Activated effector memory CD4-positive, alpha-beta T cell treated with anti-CD3 and anti-CD28 coated beads, Interleukin-2, amount 50 U/mL, for 16 hours (primary cell): ENCODE measurements at regions not wholly inside any gene's neighbourhood (a gene's known extent, or its start where the extent isn't known, plus 50 kb on each side); places are given as distances from the start of the nearest gene placed in this dataset.
"Not testable (repeated sequence)": the region's sequence is repeated elsewhere in the genome, so short reads cannot be mapped to it uniquely, and the experiment has no call there.

Experiments
- DNase-seq: peaks from one replicate; pipeline ENCODE4 v3.0.0-alpha.2; 2020

- no peak for DNase-seq
Measured at GRCh38 chr21:15283138-15283537, 218.3 kb upstream of the NRIP1 start.

- DNase-seq = no peak
Measured at GRCh38 chr21:15283789-15284188, 219.0 kb upstream of the NRIP1 start.

GRCh38 chr21:15285556-15285955, 220.8 kb upstream of the NRIP1 start:
- no peak for DNase-seq

- no peak for DNase-seq
Measured at GRCh38 chr21:15289246-15289645, 224.4 kb upstream of the NRIP1 start.

GRCh38 chr21:15289896-15290841, 225.4 kb upstream of the NRIP1 start:
- no peak for DNase-seq

GRCh38 chr21:15291621-15292266, 226.9 kb upstream of the NRIP1 start:
- no peak for DNase-seq

- no peak for DNase-seq
Measured at GRCh38 chr21:15293240-15293639, 228.4 kb upstream of the NRIP1 start.

GRCh38 chr21:15295875-15296274, 231.1 kb upstream of the NRIP1 start:
- DNase-seq = no peak

GRCh38 chr21:15297824-15298223, 233.0 kb upstream of the NRIP1 start:
- DNase-seq = no peak

GRCh38 chr21:15298306-15298705, 233.5 kb upstream of the NRIP1 start:
- DNase-seq = no peak

GRCh38 chr21:15298755-15299154, 234.0 kb upstream of the NRIP1 start:
- DNase-seq = not testable (repeated sequence)

- DNase-seq = no peak
Measured at GRCh38 chr21:15300131-15300530, 235.3 kb upstream of the NRIP1 start.

GRCh38 chr21:15301014-15301413, 236.2 kb upstream of the NRIP1 start:
- DNase-seq = no peak

GRCh38 chr21:15301736-15302135, 236.9 kb upstream of the NRIP1 start:
- DNase-seq = no peak

GRCh38 chr21:15306271-15306670, 241.5 kb upstream of the NRIP1 start:
- no peak for DNase-seq

- no peak for DNase-seq
Measured at GRCh38 chr21:15308333-15308732, 243.5 kb upstream of the NRIP1 start.

- no peak for DNase-seq
Measured at GRCh38 chr21:15309022-15309590, 244.3 kb upstream of the NRIP1 start.

GRCh38 chr21:15309721-15310120, 244.9 kb upstream of the NRIP1 start:
- no peak for DNase-seq

- DNase-seq = no peak
Measured at GRCh38 chr21:15311510-15311909, 246.7 kb upstream of the NRIP1 start.

- DNase-seq = not testable (repeated sequence)
Measured at GRCh38 chr21:15317034-15317433, 252.2 kb upstream of the NRIP1 start.

GRCh38 chr21:15319727-15320126, 254.9 kb upstream of the NRIP1 start:
- DNase-seq = no peak

- DNase-seq = no peak
Measured at GRCh38 chr21:15324542-15324941, 259.7 kb upstream of the NRIP1 start.

GRCh38 chr21:15326032-15326867, 261.4 kb upstream of the NRIP1 start:
- no peak for DNase-seq
